Epithelial cell of prostate (primary cell): ENCODE measurements at regions not wholly inside any gene's neighbourhood (a gene's known extent, or its start where the extent isn't known, plus 50 kb on each side); places are given as distances from the start of the nearest gene placed in this dataset.

Experiments
- DNase-seq: peaks from one replicate; pipeline ENCODE4 v3.0.0-alpha.2; 2011; ENCODE audit warnings: low read depth, low spot score
- H3K27ac ChIP-seq: fragments of 450-650 bp; 2 replicates; pipeline ENCODE4 v1.5.1; 2017; ENCODE audit warnings: mild to moderate bottlenecking

- DNase-seq, result no peak
- H3K27ac ChIP-seq, result no peak overlapping the region
Measured at GRCh38 chr15:31151301-31152233, 50.0 kb upstream of the TRPM1 start.

GRCh38 chr15:31153531-31153930, 52.0 kb upstream of the TRPM1 start:
- no peak overlapping the region for H3K27ac ChIP-seq
- DNase-seq, result no peak

- H3K27ac ChIP-seq, result no peak overlapping the region
- DNase-seq, result no peak
Measured at GRCh38 chr15:31155151-31155550, 53.6 kb upstream of the TRPM1 start.

GRCh38 chr15:31156226-31156625, 54.7 kb upstream of the TRPM1 start:
- no peak for DNase-seq

GRCh38 chr15:31156808-31157207, 55.3 kb upstream of the TRPM1 start:
- no peak overlapping the region for H3K27ac ChIP-seq
- no peak for DNase-seq

More at GRCh38 chr15:31156226-31156625, 54.7 kb upstream of the TRPM1 start:
- no peak overlapping the region for H3K27ac ChIP-seq

GRCh38 chr15:31157644-31158069, 56.1 kb upstream of the TRPM1 start:
- H3K27ac ChIP-seq, result no peak overlapping the region
- no peak for DNase-seq

GRCh38 chr15:31158858-31159569, 57.5 kb upstream of the TRPM1 start:
- no peak for DNase-seq
- no peak overlapping the region for H3K27ac ChIP-seq

GRCh38 chr15:31159837-31160236, 58.3 kb upstream of the TRPM1 start:
- H3K27ac ChIP-seq, result no peak overlapping the region
- DNase-seq, result no peak

- H3K27ac ChIP-seq, result no peak overlapping the region
- no peak for DNase-seq
Measured at GRCh38 chr15:31160297-31160696, 58.8 kb upstream of the TRPM1 start.

GRCh38 chr15:31160740-31161495, 59.4 kb upstream of the TRPM1 start:
- no peak overlapping the region for H3K27ac ChIP-seq
- no peak for DNase-seq

GRCh38 chr15:31161951-31162350, 60.4 kb upstream of the TRPM1 start:
- H3K27ac ChIP-seq, result no peak overlapping the region

GRCh38 chr15:31162721-31163510, 61.4 kb upstream of the TRPM1 start:
- DNase-seq, result no peak
- no peak overlapping the region for H3K27ac ChIP-seq

More at GRCh38 chr15:31161951-31162350, 60.4 kb upstream of the TRPM1 start:
- no peak for DNase-seq

GRCh38 chr15:31163769-31164572, 62.4 kb upstream of the TRPM1 start:
- peak; percentile 56 for DNase-seq
- peak overlapping the region; percentile 32 for H3K27ac ChIP-seq

- peak overlapping the region; percentile 32 for H3K27ac ChIP-seq
- DNase-seq, result no peak
Measured at GRCh38 chr15:31164573-31164912, 63.0 kb upstream of the TRPM1 start.

GRCh38 chr15:31169558-31169957, 68.0 kb upstream of the TRPM1 start:
- no peak overlapping the region for H3K27ac ChIP-seq
- no peak for DNase-seq

- no peak for DNase-seq
- H3K27ac ChIP-seq, result no peak overlapping the region
Measured at GRCh38 chr15:31171731-31172130, 70.2 kb upstream of the TRPM1 start.

GRCh38 chr15:31172606-31173005, 71.1 kb upstream of the TRPM1 start:
- no peak overlapping the region for H3K27ac ChIP-seq
- DNase-seq, result no peak

- DNase-seq, result no peak
- H3K27ac ChIP-seq, result no peak overlapping the region
Measured at GRCh38 chr15:31173790-31174450, 72.4 kb upstream of the TRPM1 start.

- no peak for DNase-seq
- no peak overlapping the region for H3K27ac ChIP-seq
Measured at GRCh38 chr15:31175484-31175883, 74.0 kb upstream of the TRPM1 start.
